ENCODE measurements at regions not wholly inside any gene's neighbourhood (a gene's known extent, or its start where the extent isn't known, plus 50 kb on each side); places are given as distances from the start of the nearest gene placed in this dataset.

- Histone ChIP-seq H2AFZ (ENCODE audit: low read length) (no peak overlapping the region), H3K79me1 (ENCODE audit: insufficient read depth, low read depth, low read length, poor library complexity, severe bottlenecking) (no peaks in the 10 kb centered on the region), H4K20me1 (ENCODE audit: control insufficient read depth, insufficient read depth, insufficient read length) (no peaks in the 10 kb centered on the region), H2AK5ac (ENCODE audit: insufficient read length, low read length) (no peak overlapping the region), H3K18ac (ENCODE audit: insufficient read length, low read depth, low read length) (no peak overlapping the region), H2BK12ac (ENCODE audit: insufficient read length, low read depth, low read length) (no peak overlapping the region), H3K79me2 (ENCODE audit: insufficient read depth, low read length) (no peaks in the 10 kb centered on the region), H3K4me1 (ENCODE audit: insufficient read depth, low read length) (no peaks in the 10 kb centered on the region), H3K14ac (ENCODE audit: insufficient read depth, low read length) (no peak overlapping the region), H3K23me2 (ENCODE audit: insufficient read length, low read depth, low read length, poor library complexity, severe bottlenecking) (no peaks in the 10 kb centered on the region), H3T11ph (ENCODE audit: low read length) (no peak overlapping the region), H4K91ac (ENCODE audit: insufficient read length, low read depth, low read length) (no peak overlapping the region), H3K9me3 (ENCODE audit: control insufficient read depth, low read depth, low read length) (peaks cover 6% of the 10 kb centered on the region), H3K27me3 (ENCODE audit: insufficient read depth, low read length) (no peaks in the 10 kb centered on the region), H2BK15ac (ENCODE audit: low read depth, low read length) (no peak overlapping the region), H3K23ac (ENCODE audit: insufficient read length, low read depth, low read length) (no peak overlapping the region), H3K9ac (ENCODE audit: extremely low read depth, insufficient read length, low read length) (no peak overlapping the region), H4K5ac (ENCODE audit: insufficient read length, low read depth, low read length) (no peak overlapping the region), H2BK20ac (ENCODE audit: low read depth, low read length, poor library complexity, severe bottlenecking) (no peak overlapping the region), H2BK120ac (ENCODE audit: low read depth, low read length, poor library complexity, severe bottlenecking) (no peak overlapping the region), H4K8ac (replicated peaks; ENCODE audit: insufficient read length, low read depth, low read length) (no peak overlapping the region), H3K4me2 (ENCODE audit: insufficient read depth, insufficient read length, low read length) (no peak overlapping the region), H3K4ac (ENCODE audit: low read depth, low read length) (no peak overlapping the region), H3K27ac (ENCODE audit: insufficient read length, low read depth, low read length) (no peak overlapping the region), H3K56ac (ENCODE audit: insufficient read length, low read depth, low read length) (no peak overlapping the region), H2BK5ac (ENCODE audit: insufficient read length, low read length) (no peak overlapping the region)
- no peak for TF ChIP-seq CTCF (conservative IDR thresholded peaks at IDR 0.05)
- Mint-ChIP-seq H3K4me1 (no peaks in the 10 kb centered on the region), H3K36me3 (ENCODE audit: insufficient read depth in 1 of 3, low read depth in 3 of 3) (peaks cover 2 to 8% (median 3%) of the 10 kb centered on the region in 3 experiments; a peak in 3 of 7 replicates), H3K27me3 (ENCODE audit: low read depth) (no peaks in the 10 kb centered on the region; the same call in 1 of the 2 replicates), H3K9me3 (peaks cover 10 to 11% of the 10 kb centered on the region in 2 experiments), H3K4me3 (no peak overlapping the region), H3K27ac (no peak overlapping the region)
- no peak for DNase-seq
- WGBS (ENCODE audit: extremely low coverage, insufficient read length, low lambda C conversion rate) = no CpG with 5 or more reads among the region's 1 CpG
Observed at GRCh38 chr5:20348321-20348720, 360.3 kb upstream of the CDH18 start.
